Neural cell (in vitro differentiated cells): ENCODE measurements at regions not wholly inside any gene's neighbourhood (a gene's known extent, or its start where the extent isn't known, plus 50 kb on each side); places are given as distances from the start of the nearest gene placed in this dataset.

Source experiments
- EZH2 ChIP-seq: fragments of 200-600, 300-800 bp; shearing (Covaris generic), sonication (generic); IDR thresholded peaks from 2 replicates; pipeline ENCODE4 v1.6.1; 2014; ENCODE audit warnings: antibody characterized with exemption, low read length, borderline replicate concordance, mild to moderate bottlenecking; ENCODE audit not compliant: insufficient read depth, poor library complexity, severe bottlenecking
- POLR2AphosphoS5 ChIP-seq: IDR thresholded peaks from 2 replicates; pipeline ENCODE4 v1.6.1; 2012

DNA sequence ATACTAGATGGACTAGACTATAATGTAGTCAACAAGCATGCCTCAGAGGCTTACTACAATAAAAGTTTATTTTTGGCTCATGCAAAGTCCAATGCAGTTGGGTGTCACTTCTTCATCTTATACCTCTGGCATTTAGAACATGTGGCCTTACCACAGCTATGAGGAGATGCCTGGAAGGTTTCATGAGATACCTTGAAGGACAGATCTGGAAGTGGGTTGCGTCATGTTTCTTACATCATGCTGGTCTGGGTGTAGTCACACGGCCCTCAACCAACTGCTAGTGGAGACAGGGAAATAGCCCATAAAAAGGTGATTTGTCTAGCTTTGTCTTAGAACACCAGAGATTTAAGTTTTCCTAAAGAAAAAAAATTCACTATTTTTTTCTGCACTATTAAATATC lies 91.7 kb upstream of the MMADHC start:
- TF ChIP-seq POLR2AphosphoS5 (no peak), EZH2 (no peak)
